Lung microvascular endothelial cell (primary cell): ENCODE measurements at regions not wholly inside any gene's neighbourhood (a gene's known extent, or its start where the extent isn't known, plus 50 kb on each side); places are given as distances from the start of the nearest gene placed in this dataset.

Experiments used
- DNase-seq, 2 donors: peaks; one replicate each; pipeline versions ENCODE4 v3.0.0 to v3.0.0-alpha.2; 2010; ENCODE audit warnings: low read depth in 2 of 2

DNA sequence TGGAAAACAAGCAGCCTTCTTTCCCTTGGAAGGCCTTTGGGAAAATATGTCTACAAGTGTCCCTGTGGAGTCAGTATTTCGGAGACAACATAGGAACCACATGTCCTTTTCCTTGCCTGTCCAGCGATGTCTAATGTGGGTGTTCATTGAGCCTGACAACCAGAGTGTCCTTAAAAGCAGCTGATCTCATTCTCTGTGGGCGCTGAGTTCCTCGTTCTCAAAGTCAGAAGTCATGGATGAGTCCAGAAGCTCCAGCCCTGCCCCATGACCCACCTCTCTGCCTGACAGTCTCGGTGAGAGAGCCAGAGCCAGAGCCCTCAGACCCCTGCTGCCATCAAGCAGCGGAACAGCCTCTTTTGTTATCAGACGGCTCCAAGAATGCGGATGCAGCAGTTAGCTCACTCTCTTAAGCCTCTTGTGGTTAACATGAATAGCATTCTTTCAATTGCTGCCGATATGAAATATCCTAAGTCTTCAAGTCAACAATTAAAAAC is 329.2 kb downstream of the TGFB2 start:
- peak in 1 of 2 donors; percentile 83 for DNase-seq

GRCh38 chr1:218677026-218677425 is 331.9 kb downstream of the TGFB2 start:
- DNase-seq, result no peak

GRCh38 chr1:218679391-218679790 is 334.3 kb downstream of the TGFB2 start:
- DNase-seq, result no peak

- no peak for DNase-seq
Observed at GRCh38 chr1:218679988-218680748, 335.0 kb downstream of the TGFB2 start.

DNA sequence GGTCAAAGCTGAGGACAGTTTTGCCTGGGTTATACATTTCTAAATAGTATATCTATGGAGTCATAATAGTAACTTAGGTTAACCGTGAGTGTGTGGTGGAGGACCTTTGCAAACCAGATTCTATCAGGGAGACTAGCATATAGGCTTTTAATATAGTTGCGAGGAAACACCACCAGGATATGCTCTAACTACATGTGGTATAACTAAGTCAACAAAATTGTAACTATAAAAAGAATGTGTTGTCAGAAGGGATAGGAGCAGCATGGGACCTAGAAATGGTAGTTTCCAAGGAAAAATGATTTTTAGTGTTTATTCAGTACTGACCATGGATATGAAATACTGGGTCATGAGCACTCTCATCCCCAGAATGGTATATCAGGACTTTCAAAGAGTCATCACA is 338.1 kb downstream of the TGFB2 start:
- no peak for DNase-seq

GRCh38 chr1:218686258-218686657 is 341.1 kb downstream of the TGFB2 start:
- peak in 1 of 2 donors; percentile 24 for DNase-seq

- DNase-seq, result no peak
Observed at GRCh38 chr1:218686761-218687160, 341.6 kb downstream of the TGFB2 start.

- DNase-seq, result no peak
Observed at GRCh38 chr1:218692808-218693207, 347.7 kb downstream of the TGFB2 start.

DNA sequence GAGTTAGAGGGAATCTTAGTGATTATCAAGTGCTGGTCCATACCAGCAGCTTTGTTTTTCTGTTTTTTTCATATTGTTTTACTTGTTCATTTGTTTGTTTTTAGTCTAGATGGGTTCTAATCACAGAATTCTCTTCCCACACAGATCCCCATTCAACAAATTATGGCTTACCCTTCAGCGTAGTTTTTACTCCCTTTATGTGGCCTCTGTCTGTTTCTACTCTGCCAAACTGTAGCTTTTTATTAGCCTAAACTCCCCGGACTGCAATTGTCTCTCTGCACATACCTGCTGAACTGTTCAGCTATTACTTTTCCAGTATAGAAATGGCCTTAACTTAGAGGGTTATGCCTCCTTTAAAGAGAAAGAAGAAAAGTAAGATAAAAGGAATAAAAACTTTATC is 348.5 kb downstream of the TGFB2 start:
- no peak for DNase-seq

GRCh38 chr1:218694085-218694484 is 348.9 kb downstream of the TGFB2 start:
- no peak for DNase-seq

- no peak for DNase-seq
Observed at GRCh38 chr1:218694636-218695035, 349.5 kb downstream of the TGFB2 start.

DNA sequence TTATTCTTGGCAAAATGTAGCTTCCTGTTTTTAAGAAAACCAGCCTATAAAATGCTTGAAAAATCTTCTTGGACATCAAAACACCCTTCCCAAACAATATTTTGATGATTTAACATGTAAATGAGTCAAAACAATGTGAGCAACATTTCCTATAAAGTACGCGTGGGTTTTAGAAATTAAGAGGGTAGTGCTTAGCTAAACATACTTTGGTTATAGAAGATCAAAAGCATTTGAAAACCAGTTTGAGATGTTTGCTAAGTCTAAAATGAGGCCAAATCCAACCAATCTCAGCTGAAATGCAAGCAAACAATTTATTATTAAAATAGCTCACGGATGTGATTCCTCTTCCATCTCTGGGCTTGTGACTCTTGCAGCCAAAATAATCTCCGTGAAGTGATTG is 350.4 kb downstream of the TGFB2 start:
- DNase-seq, result no peak

GRCh38 chr1:218698141-218698540 is 353.0 kb downstream of the TGFB2 start:
- DNase-seq, result no peak

DNA sequence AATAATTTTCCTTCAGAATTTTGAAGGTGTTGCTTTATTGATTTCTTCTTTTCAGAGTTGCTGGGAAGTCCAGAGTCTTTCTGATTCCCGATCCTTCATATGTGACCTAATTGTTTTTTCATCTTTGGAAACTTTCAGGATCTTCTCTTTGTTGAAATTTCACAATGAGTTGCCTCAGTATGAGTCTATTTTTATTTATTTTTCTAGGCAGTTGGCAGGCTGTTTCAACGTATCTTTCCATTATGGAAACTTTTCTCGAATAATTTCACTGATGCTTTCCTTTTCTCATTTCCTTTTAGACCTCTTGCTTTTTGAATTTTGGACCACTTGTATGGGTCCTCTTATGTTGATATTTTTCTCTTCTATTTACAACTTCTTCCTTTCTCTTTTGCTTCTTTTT is 354.3 kb downstream of the TGFB2 start:
- DNase-seq, result peak in 1 of 2 donors; percentile 84

GRCh38 chr1:218699865-218700264 is 354.7 kb downstream of the TGFB2 start:
- no peak for DNase-seq

GRCh38 chr1:218700666-218701065 is 355.5 kb downstream of the TGFB2 start:
- no peak for DNase-seq

GRCh38 chr1:218701131-218701530 is 356.0 kb downstream of the TGFB2 start:
- no peak for DNase-seq

DNA sequence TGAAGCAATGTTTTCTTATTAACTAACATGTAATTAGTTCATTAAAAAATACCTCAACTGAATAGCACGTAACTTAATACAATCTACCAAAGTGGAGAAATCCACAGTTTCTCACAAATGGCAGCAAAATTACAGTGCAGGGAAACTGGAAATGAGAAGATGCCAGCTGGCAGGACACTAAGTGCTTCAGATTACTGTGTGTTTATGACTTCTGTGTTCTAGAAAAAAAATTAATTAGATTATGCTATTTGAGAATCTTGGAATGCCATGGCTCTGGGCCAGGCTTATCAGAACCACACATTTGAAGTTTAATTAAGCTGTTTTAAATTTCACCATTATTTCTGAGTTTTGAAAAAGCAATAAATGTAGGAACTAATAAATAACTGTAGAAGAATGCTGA is 357.6 kb downstream of the TGFB2 start:
- no peak for DNase-seq

DNA sequence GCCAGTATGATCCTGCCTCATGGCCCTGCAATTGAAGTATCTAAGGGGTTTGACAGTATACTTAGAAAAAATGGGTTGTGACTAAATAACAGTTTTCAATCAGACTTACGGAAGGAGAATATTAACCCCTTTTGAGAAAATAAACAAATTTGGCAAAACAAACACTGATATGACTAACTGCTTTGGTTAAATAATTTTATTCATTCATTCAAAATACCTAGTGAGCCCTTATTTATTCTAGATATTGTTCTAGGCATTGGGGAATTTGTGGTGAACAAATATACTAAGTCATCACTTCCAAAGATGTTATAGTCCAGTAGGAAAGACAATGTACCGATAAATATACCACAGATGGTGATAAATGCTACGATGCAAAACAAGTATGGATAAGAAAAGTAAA is 358.7 kb downstream of the TGFB2 start:
- no peak for DNase-seq

DNA sequence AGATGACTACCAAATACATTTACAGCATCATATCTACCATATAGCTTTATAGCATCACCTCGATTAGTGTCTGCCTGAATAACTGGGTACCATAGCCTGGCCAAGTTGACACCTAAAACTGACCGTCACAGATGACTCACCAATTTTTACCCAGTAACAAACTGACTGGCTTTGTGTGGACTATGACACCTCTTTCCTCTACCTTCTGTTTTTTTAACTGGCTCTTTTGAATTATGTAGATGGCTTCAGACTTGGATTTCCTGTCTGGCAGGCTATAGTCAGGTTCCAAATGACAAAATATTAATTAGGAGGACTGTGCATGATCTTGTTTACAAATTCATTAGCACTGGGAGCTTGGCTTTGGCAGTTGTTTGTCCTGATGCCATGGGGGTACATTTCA is 360.3 kb downstream of the TGFB2 start:
- peak; percentile 60 to 90 for DNase-seq

- DNase-seq, result peak; percentile 88 to 93
Observed at GRCh38 chr1:218705911-218706893, 361.1 kb downstream of the TGFB2 start.

DNA sequence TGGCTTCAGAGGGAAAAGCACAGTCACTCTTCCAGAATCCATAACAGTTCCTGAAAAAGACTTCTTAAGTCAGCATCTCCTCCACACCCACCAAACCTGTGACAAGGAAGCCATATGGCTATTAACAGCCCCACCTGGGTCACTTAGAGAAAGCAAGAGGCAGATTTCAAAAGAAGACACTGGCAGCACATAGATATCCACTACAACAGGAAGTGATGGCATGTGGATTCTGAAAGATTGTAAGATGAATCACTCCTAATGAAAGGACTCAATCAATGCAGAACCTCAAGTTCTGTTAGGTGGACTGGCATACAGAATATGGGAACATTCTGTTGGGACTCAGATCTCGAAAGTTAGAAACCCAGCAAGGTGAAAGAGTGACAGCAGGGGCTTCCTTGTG is 365.9 kb downstream of the TGFB2 start:
- peak; percentile 10 to 34 for DNase-seq
